ENCODE measurements at regions not wholly inside any gene's neighbourhood (a gene's known extent, or its start where the extent isn't known, plus 50 kb on each side); places are given as distances from the start of the nearest gene placed in this dataset.

- TF ChIP-seq CTCF (IDR thresholded peaks at IDR 0.05) (no peak), POLR2A (IDR thresholded peaks at IDR 0.05) (no peak)
Observed at GRCh38 chr22:48836673-48837340, 990.9 kb downstream of the BRD1 start.

Data from adrenal gland (tissue), 5 donors.